SK-N-SH (cell line): ENCODE measurements at regions not wholly inside any gene's neighbourhood (a gene's known extent, or its start where the extent isn't known, plus 50 kb on each side); places are given as distances from the start of the nearest gene placed in this dataset.

Experiments
- CTCF ChIA-PET: fragments of 300-600, 350-600 bp; formaldehyde crosslinking; extraction: SDS; loops from one replicate; lab custom pipeline; 2021; lab: Yijun Ruan, JAX
- POLR2A ChIA-PET: fragments of 350-600 bp; sonication (Branson Sonifier 250); formaldehyde crosslinking; extraction: SDS; loops from one replicate; lab custom pipeline; 2020; ENCODE audit warnings: antibody characterized with exemption, inconsistent platforms; lab: Yijun Ruan, JAX
- DNase-seq: peaks from one replicate; pipeline ENCODE4 v3.0.0; 2012
- H2AFZ ChIP-seq: fragments of 200-600 bp; sonication (generic); 2 replicates; pipeline ENCODE4 v1.8.1; 2016; ENCODE audit warnings: antibody characterized with exemption, mild to moderate bottlenecking, low read depth
- H3F3A ChIP-seq: fragments of 200-600 bp; sonication (generic); replicated peaks from 2 replicates; pipeline ENCODE3; 2016; ENCODE audit warnings: antibody characterized with exemption, mild to moderate bottlenecking; ENCODE audit not compliant: insufficient read depth
- H3K27ac ChIP-seq, 2 experiments: fragments of 200-500 bp in 1 of 2; fragments of 200-600 bp in 1 of 2; sonication (Bioruptor generic) in 1 of 2; sonication (generic), shearing (Covaris generic) in 1 of 2; 2 replicates each; pipeline versions ENCODE4 v1.5.1 to v1.6.1; 2014 to 2016; ENCODE audit warnings: low read depth in 2 of 2, inconsistent platforms in 1 of 2, low read length in 1 of 2, mild to moderate bottlenecking in 1 of 2, mixed read lengths in 1 of 2
- H3K27me3 ChIP-seq: fragments of 200-600 bp; sonication (generic), shearing (Covaris generic); 2 replicates; pipeline ENCODE4 v1.6.1; 2016; ENCODE audit warnings: mixed run types; ENCODE audit not compliant: insufficient read depth
- H3K36me3 ChIP-seq, 2 experiments: fragments of 200-500 bp in 1 of 2; fragments of 200-600 bp in 1 of 2; sonication (Bioruptor generic) in 1 of 2; sonication (generic) in 1 of 2; replicated peaks in 1 of 2; 2 replicates each; pipeline versions ENCODE3 to v1.5.1; 2014 to 2016; ENCODE audit warnings: low read length in 1 of 2, mild to moderate bottlenecking in 1 of 2; ENCODE audit not compliant: insufficient read depth in 2 of 2, control insufficient read depth in 1 of 2
- H3K4me1 ChIP-seq, 2 experiments: fragments of 200-500 bp in 1 of 2; fragments of 200-600 bp in 1 of 2; sonication (Bioruptor generic) in 1 of 2; sonication (generic), shearing (Covaris generic) in 1 of 2; 2 replicates each; pipeline versions ENCODE4 v1.5.1 to v1.6.1; 2014 to 2016; ENCODE audit warnings: low read depth in 1 of 2, low read length in 1 of 2, mixed run types in 1 of 2; ENCODE audit not compliant: insufficient read depth in 2 of 2, control insufficient read depth in 1 of 2
- H3K4me2 ChIP-seq: fragments of 200-600 bp; sonication (generic), shearing (Covaris generic); 2 replicates; pipeline ENCODE4 v1.6.1; 2017; ENCODE audit warnings: mixed run types
- H3K4me3 ChIP-seq, 2 experiments: fragments of 200-500 bp in 1 of 2; fragments of 200-600 bp in 1 of 2; sonication (Bioruptor generic) in 1 of 2; sonication (generic), shearing (Covaris generic) in 1 of 2; 2 replicates each; pipeline versions ENCODE4 v1.5.1 to v1.8.1; 2014 to 2016; ENCODE audit warnings: low read depth in 2 of 2, inconsistent platforms in 1 of 2, low read length in 1 of 2, mild to moderate bottlenecking in 1 of 2, mixed read lengths in 1 of 2, moderate library complexity in 1 of 2
- H3K79me2 ChIP-seq: fragments of 200-600 bp; sonication (generic); 2 replicates; pipeline ENCODE4 v1.8.1; 2017; ENCODE audit warnings: mild to moderate bottlenecking; ENCODE audit not compliant: insufficient read depth
- H3K9ac ChIP-seq: fragments of 200-600 bp; sonication (generic); 2 replicates; pipeline ENCODE4 v1.6.1; 2017; ENCODE audit warnings: mixed run types
- H3K9me2 ChIP-seq: fragments of 200-600 bp; sonication (generic); 2 replicates; pipeline ENCODE4 v1.6.1; 2017; ENCODE audit warnings: mixed run types
- H3K9me3 ChIP-seq: fragments of 200-600 bp; sonication (generic); 2 replicates; pipeline ENCODE4 v1.6.1; 2017; ENCODE audit warnings: mixed run types, mild to moderate bottlenecking, moderate library complexity
- H4K20me1 ChIP-seq: fragments of 200-600 bp; sonication (generic); 2 replicates; pipeline ENCODE4 v1.6.1; 2017; ENCODE audit warnings: mild to moderate bottlenecking, mixed run types; ENCODE audit not compliant: insufficient read depth
- CHD2 ChIP-seq: fragments of 150-350 bp; IDR thresholded peaks from 2 replicates; pipeline ENCODE4 v1.6.1; 2018; ENCODE audit warnings: low read length; ENCODE audit not compliant: partially characterized antibody
- ELF1 ChIP-seq: IDR thresholded peaks from 2 replicates; pipeline ENCODE4 v1.4.0; 2012
- EP300 ChIP-seq, 2 experiments: IDR thresholded peaks; 2 replicates each; pipeline versions ENCODE4 v1.4.0 to v1.6.1; 2012; ENCODE audit warnings: borderline replicate concordance in 1 of 2, low read depth in 1 of 2, low read length in 1 of 2
- EZH2phosphoT487 ChIP-seq: fragments of 200-600 bp; sonication (generic); IDR thresholded peaks from 2 replicates; pipeline ENCODE4 v1.6.1; 2017; ENCODE audit warnings: low read depth, mixed run types, mild to moderate bottlenecking, antibody characterized with exemption, moderate library complexity, borderline replicate concordance
- FOSL2 ChIP-seq: IDR thresholded peaks from 2 replicates; pipeline ENCODE4 v1.4.0; 2012; ENCODE audit warnings: low read depth, mild to moderate bottlenecking, moderate library complexity, borderline replicate concordance
- FOXJ3 ChIP-seq: sonication (generic); formaldehyde crosslinking; IDR thresholded peaks from 2 replicates; pipeline ENCODE4 v1.5.1; 2020; ENCODE audit warnings: mild to moderate bottlenecking, missing genetic modification reagents
- FOXM1 ChIP-seq: IDR thresholded peaks from 2 replicates; pipeline ENCODE4 v1.4.0; 2012; ENCODE audit warnings: low read depth, mild to moderate bottlenecking
- GATA2 ChIP-seq: sonication (generic); formaldehyde crosslinking; IDR thresholded peaks from 2 replicates; pipeline ENCODE4 v1.5.0; 2020; ENCODE audit warnings: mild to moderate bottlenecking, missing genetic modification reagents
- MEF2A ChIP-seq: IDR thresholded peaks from 2 replicates; pipeline ENCODE4 v1.4.0; 2012; ENCODE audit warnings: low read depth, borderline replicate concordance
- MXI1 ChIP-seq: IDR thresholded peaks from 2 replicates; pipeline ENCODE4 v1.6.1; 2012; ENCODE audit warnings: mild to moderate bottlenecking, low read depth, low read length, improper control_type of control experiment
- RFX5 ChIP-seq: IDR thresholded peaks from 2 replicates; pipeline ENCODE4 v1.6.1; 2012; ENCODE audit warnings: mild to moderate bottlenecking, improper control_type of control experiment, low read length
- SMC3 ChIP-seq: IDR thresholded peaks from 2 replicates; pipeline ENCODE4 v1.6.1; 2012; ENCODE audit warnings: low read depth, low read length, improper control_type of control experiment
- TCF12 ChIP-seq: IDR thresholded peaks from 2 replicates; pipeline ENCODE4 v1.4.0; 2012
- YY1 ChIP-seq: IDR thresholded peaks from 2 replicates; pipeline ENCODE4 v1.4.0; 2012; ENCODE audit warnings: low read depth, mild to moderate bottlenecking
- WGBS: methylation state at CpG from one replicate; pipeline ENCODE4 v1.1.6; 2017; ENCODE audit warnings: low lambda C conversion rate; 5-methylcytosine and 5-hydroxymethylcytosine counted together
- TF ChIP-seq, protein P1 (sequence below): IDR thresholded peaks from 2 replicates; pipeline ENCODE4 v1.4.0; 2012; ENCODE audit warnings: low read depth, borderline replicate concordance
- TF ChIP-seq, protein P2 (sequence below): IDR thresholded peaks from 2 replicates; pipeline ENCODE4 v1.6.1; 2012; ENCODE audit warnings: mild to moderate bottlenecking, low read depth, low read length, moderate library complexity
- TF ChIP-seq, protein P3 (sequence below): fragments of 150-350 bp; IDR thresholded peaks from 2 replicates; pipeline ENCODE4 v1.6.1; 2017; ENCODE audit warnings: antibody characterized with exemption, low read length, low read depth, borderline replicate concordance
- TF ChIP-seq, protein P4 (sequence below): IDR thresholded peaks from 2 replicates; pipeline ENCODE4 v1.4.0; 2012; ENCODE audit warnings: low read depth, borderline replicate concordance
- TF ChIP-seq, protein P5 (sequence below): IDR thresholded peaks from 2 replicates; pipeline ENCODE4; 2012

DNA sequence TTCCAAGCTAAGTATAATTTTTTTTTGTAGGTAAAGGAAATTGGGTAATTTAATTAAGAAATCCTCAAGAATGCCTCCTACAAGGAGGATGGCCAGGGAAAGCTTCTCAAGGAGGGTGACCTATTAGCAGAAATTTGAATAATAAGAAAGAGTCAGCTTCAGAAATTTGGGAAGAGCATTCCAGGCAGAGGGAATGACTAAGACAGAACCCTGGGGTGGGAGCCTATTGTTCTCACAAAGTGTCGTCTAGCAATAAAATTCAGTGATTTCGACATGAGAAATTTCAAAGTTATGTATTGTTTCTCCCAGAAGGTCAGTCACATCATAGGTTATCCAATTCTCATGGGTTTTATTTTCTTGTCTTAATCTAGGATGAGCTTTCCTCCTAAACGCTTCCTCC lies 1168.4 kb downstream of the AACS start:
- Histone ChIP-seq H3F3A (no peaks in the 10 kb centered on the region), H3K79me2 (no peaks in the 10 kb centered on the region), H3K9ac (no peak overlapping the region), H3K36me3 (no peaks in the 10 kb centered on the region), H3K9me3 (no peaks in the 10 kb centered on the region), H3K27ac (no peak overlapping the region), H3K4me1 (no peaks in the 10 kb centered on the region), H3K4me2 (no peak overlapping the region), H4K20me1 (no peaks in the 10 kb centered on the region), H3K27me3 (no peaks in the 10 kb centered on the region), H3K4me3 (no peak overlapping the region), H3K9me2 (no peaks in the 10 kb centered on the region), H2AFZ (no peak overlapping the region)
- no peak for TF ChIP-seq FOXM1
- no peak for TF ChIP-seq YY1
- TF ChIP-seq, protein P1, sequence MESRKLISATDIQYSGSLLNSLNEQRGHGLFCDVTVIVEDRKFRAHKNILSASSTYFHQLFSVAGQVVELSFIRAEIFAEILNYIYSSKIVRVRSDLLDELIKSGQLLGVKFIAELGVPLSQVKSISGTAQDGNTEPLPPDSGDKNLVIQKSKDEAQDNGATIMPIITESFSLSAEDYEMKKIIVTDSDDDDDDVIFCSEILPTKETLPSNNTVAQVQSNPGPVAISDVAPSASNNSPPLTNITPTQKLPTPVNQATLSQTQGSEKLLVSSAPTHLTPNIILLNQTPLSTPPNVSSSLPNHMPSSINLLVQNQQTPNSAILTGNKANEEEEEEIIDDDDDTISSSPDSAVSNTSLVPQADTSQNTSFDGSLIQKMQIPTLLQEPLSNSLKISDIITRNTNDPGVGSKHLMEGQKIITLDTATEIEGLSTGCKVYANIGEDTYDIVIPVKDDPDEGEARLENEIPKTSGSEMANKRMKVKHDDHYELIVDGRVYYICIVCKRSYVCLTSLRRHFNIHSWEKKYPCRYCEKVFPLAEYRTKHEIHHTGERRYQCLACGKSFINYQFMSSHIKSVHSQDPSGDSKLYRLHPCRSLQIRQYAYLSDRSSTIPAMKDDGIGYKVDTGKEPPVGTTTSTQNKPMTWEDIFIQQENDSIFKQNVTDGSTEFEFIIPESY, result no peak
- no peak for TF ChIP-seq TCF12
- TF ChIP-seq, protein P2, sequence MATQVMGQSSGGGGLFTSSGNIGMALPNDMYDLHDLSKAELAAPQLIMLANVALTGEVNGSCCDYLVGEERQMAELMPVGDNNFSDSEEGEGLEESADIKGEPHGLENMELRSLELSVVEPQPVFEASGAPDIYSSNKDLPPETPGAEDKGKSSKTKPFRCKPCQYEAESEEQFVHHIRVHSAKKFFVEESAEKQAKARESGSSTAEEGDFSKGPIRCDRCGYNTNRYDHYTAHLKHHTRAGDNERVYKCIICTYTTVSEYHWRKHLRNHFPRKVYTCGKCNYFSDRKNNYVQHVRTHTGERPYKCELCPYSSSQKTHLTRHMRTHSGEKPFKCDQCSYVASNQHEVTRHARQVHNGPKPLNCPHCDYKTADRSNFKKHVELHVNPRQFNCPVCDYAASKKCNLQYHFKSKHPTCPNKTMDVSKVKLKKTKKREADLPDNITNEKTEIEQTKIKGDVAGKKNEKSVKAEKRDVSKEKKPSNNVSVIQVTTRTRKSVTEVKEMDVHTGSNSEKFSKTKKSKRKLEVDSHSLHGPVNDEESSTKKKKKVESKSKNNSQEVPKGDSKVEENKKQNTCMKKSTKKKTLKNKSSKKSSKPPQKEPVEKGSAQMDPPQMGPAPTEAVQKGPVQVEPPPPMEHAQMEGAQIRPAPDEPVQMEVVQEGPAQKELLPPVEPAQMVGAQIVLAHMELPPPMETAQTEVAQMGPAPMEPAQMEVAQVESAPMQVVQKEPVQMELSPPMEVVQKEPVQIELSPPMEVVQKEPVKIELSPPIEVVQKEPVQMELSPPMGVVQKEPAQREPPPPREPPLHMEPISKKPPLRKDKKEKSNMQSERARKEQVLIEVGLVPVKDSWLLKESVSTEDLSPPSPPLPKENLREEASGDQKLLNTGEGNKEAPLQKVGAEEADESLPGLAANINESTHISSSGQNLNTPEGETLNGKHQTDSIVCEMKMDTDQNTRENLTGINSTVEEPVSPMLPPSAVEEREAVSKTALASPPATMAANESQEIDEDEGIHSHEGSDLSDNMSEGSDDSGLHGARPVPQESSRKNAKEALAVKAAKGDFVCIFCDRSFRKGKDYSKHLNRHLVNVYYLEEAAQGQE, result no peak
- TF ChIP-seq MXI1, result no peak
- TF ChIP-seq, protein P3, sequence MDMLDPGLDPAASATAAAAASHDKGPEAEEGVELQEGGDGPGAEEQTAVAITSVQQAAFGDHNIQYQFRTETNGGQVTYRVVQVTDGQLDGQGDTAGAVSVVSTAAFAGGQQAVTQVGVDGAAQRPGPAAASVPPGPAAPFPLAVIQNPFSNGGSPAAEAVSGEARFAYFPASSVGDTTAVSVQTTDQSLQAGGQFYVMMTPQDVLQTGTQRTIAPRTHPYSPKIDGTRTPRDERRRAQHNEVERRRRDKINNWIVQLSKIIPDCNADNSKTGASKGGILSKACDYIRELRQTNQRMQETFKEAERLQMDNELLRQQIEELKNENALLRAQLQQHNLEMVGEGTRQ, result no peak
- no peak for TF ChIP-seq RFX5
- TF ChIP-seq SMC3, result no peak
- no peak for TF ChIP-seq MEF2A
- no peak for TF ChIP-seq FOSL2
- TF ChIP-seq CHD2, result no peak
- no peak for TF ChIP-seq GATA2
- TF ChIP-seq, protein P4, sequence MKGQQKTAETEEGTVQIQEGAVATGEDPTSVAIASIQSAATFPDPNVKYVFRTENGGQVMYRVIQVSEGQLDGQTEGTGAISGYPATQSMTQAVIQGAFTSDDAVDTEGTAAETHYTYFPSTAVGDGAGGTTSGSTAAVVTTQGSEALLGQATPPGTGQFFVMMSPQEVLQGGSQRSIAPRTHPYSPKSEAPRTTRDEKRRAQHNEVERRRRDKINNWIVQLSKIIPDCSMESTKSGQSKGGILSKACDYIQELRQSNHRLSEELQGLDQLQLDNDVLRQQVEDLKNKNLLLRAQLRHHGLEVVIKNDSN, result no peak
- TF ChIP-seq, protein P5, sequence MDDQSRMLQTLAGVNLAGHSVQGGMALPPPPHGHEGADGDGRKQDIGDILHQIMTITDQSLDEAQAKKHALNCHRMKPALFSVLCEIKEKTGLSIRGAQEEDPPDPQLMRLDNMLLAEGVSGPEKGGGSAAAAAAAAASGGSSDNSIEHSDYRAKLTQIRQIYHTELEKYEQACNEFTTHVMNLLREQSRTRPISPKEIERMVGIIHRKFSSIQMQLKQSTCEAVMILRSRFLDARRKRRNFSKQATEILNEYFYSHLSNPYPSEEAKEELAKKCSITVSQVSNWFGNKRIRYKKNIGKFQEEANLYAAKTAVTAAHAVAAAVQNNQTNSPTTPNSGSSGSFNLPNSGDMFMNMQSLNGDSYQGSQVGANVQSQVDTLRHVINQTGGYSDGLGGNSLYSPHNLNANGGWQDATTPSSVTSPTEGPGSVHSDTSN, result no peak
- no peak for TF ChIP-seq EZH2phosphoT487
- TF ChIP-seq FOXJ3 (CRISPR knock-in tag), result no peak
- TF ChIP-seq EP300 (IDR thresholded peaks at IDR 0.05; ENCODE audit: borderline replicate concordance in 1 of 2, low read depth in 1 of 2, low read length in 1 of 2), result no peak
- no peak for TF ChIP-seq ELF1
- WGBS, result 50% methylated on average over 3 of the region's 3 CpGs
- ChIA-PET POLR2A (no interaction called here), CTCF (no interaction called here)
- no peak for DNase-seq
